HG03442 (cell line): ENCODE measurements at regions not wholly inside any gene's neighbourhood (a gene's known extent, or its start where the extent isn't known, plus 50 kb on each side); places are given as distances from the start of the nearest gene placed in this dataset.
"Not testable (repeated sequence)": the region's sequence is repeated elsewhere in the genome, so short reads cannot be mapped to it uniquely, and the experiment has no call there.

Experiments
- ATAC-seq: cut with Tn5 transposase; IDR thresholded peaks from one replicate; pipeline ENCODE4 v1.9.1; 2021; ENCODE audit warnings: mild to moderate bottlenecking, moderate library complexity; ENCODE audit not compliant: unreplicated experiment

- ATAC-seq, result no peak
These were observed 638.7 kb downstream of the CD109 start for GRCh38 chr6:74334722-74335121.

GRCh38 chr6:74333406-74333805, 637.4 kb downstream of the CD109 start:
- no peak for ATAC-seq

- no peak for ATAC-seq
These were observed 624.7 kb downstream of the CD109 start for GRCh38 chr6:74320715-74321114.

- no peak for ATAC-seq
These were observed 624.1 kb downstream of the CD109 start for GRCh38 chr6:74320074-74320473.

- no peak for ATAC-seq
These were observed 623.3 kb downstream of the CD109 start for GRCh38 chr6:74319292-74319691.

- ATAC-seq, result no peak
These were observed 622.7 kb downstream of the CD109 start for GRCh38 chr6:74318738-74319137.

- no peak for ATAC-seq
These were observed 616.1 kb downstream of the CD109 start for GRCh38 chr6:74312081-74312480.

- ATAC-seq, result no peak
These were observed 615.4 kb downstream of the CD109 start for GRCh38 chr6:74311431-74311830.

GRCh38 chr6:74289884-74290283, 593.9 kb downstream of the CD109 start:
- ATAC-seq, result no peak

- ATAC-seq, result no peak
These were observed 591.9 kb downstream of the CD109 start for GRCh38 chr6:74287932-74288331.

GRCh38 chr6:74287441-74287840, 591.4 kb downstream of the CD109 start:
- ATAC-seq, result no peak

GRCh38 chr6:74284284-74284683, 588.3 kb downstream of the CD109 start:
- ATAC-seq, result no peak

- ATAC-seq, result no peak
These were observed 587.5 kb downstream of the CD109 start for GRCh38 chr6:74283532-74283931.

GRCh38 chr6:74282143-74282689, 586.2 kb downstream of the CD109 start:
- no peak for ATAC-seq

- no peak for ATAC-seq
These were observed 584.2 kb downstream of the CD109 start for GRCh38 chr6:74280130-74280692.

- ATAC-seq, result no peak
These were observed 581.8 kb downstream of the CD109 start for GRCh38 chr6:74277777-74278186.

GRCh38 chr6:74273541-74273940, 577.5 kb downstream of the CD109 start:
- no peak for ATAC-seq

- no peak for ATAC-seq
These were observed 573.5 kb downstream of the CD109 start for GRCh38 chr6:74269600-74269858.

- ATAC-seq, result no peak
These were observed 573.0 kb downstream of the CD109 start for GRCh38 chr6:74268815-74269599.

GRCh38 chr6:74259981-74260380, 564.0 kb downstream of the CD109 start:
- no peak for ATAC-seq

- ATAC-seq, result no peak
These were observed 560.8 kb downstream of the CD109 start for GRCh38 chr6:74256781-74257180.

- ATAC-seq, result no peak
These were observed 560.4 kb downstream of the CD109 start for GRCh38 chr6:74256381-74256780.

GRCh38 chr6:74255007-74255406, 559.0 kb downstream of the CD109 start:
- not testable (repeated sequence) for ATAC-seq
